ENCODE measurements at regions not wholly inside any gene's neighbourhood (a gene's known extent, or its start where the extent isn't known, plus 50 kb on each side); places are given as distances from the start of the nearest gene placed in this dataset.

GRCh38 chr14:89613260-89614008 is 196.4 kb upstream of the FOXN3 start:
- DNase-seq (ENCODE audit: low read depth in 1 of 2, low spot score in 1 of 2): no peak

DNA sequence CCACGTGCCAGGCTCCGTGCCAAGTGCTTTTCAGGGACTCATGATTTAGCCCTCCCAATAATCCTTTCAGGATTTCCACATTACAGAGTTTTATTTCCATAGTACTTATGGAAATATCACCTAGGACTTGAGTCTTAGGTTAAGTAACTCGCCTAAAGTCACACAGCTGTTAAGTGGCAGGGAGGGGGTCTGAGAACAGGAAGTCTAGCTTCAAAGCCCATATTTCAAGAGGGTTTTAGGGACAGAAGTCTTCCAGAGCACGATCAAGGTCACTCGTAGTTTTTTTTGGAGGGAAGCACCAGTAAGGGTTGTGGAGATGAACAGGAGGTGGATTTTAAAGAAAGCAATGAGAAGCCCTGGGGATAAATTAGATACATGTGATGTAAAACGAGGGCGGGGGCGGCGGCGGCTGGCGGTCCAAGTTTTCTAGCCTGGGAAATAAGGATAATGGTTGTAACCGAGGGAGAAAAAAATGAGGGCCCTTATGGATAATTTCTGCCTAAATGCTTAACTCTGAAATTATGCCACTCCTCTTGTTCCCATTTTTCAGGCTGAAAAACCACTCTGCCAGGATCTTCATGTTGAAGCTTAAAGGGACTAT is 192.6 kb upstream of the FOXN3 start:
- no peak for DNase-seq (ENCODE audit: low read depth in 1 of 2, low spot score in 1 of 2)

DNA sequence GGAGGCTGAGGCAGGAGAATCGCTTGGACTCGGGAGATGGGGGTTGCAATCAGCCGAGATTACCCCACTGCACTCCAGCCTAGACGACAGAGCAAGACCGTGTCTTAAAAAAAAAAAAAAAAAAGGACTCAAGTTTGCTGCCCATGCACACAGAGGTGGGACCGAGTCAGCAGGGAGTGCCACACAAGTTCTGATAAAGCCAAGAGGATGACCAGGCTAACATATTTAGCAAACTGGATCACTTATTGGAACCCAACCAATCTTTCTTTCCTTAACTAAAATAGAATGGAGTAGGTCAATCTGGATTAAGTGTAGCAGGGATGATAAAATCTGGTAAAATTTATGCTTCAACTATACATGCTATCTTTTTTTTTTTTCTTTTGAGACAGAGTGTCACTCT is 190.4 kb upstream of the FOXN3 start:
- no peak for DNase-seq (ENCODE audit: low read depth in 1 of 2, low spot score in 1 of 2)

DNA sequence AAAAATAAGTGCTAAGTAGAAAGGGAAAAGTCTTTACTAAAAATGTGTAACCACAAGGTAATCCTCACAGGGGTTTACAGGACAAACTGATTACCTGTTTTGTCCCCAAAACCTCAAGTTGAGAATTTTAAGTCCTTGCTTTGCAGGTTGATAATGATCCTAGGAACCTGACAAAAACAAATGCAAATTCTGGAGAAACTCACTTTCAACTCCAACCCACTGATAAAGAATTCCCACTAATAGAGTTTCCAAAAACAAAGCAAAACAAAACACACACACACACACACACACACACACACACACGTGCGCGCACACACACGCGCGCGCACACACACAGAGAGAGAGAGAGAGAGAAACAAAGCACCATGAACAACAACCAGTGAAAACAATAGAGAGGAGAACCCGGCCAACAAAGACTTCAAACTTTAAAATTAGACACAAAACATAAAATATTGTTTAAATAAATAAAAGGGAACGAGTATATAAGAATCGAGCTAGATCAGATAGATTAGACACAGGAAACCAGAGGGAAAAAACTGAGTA is 187.0 kb upstream of the FOXN3 start:
- no peak for DNase-seq (ENCODE audit: low read depth in 1 of 2, low spot score in 1 of 2)

- DNase-seq (ENCODE audit: low read depth in 1 of 2, low spot score in 1 of 2): no peak
Observed at GRCh38 chr14:89600950-89601826, 184.2 kb upstream of the FOXN3 start.

GRCh38 chr14:89600029-89600428 is 183.0 kb upstream of the FOXN3 start:
- no peak for DNase-seq (ENCODE audit: low read depth in 1 of 2, low spot score in 1 of 2)

DNA sequence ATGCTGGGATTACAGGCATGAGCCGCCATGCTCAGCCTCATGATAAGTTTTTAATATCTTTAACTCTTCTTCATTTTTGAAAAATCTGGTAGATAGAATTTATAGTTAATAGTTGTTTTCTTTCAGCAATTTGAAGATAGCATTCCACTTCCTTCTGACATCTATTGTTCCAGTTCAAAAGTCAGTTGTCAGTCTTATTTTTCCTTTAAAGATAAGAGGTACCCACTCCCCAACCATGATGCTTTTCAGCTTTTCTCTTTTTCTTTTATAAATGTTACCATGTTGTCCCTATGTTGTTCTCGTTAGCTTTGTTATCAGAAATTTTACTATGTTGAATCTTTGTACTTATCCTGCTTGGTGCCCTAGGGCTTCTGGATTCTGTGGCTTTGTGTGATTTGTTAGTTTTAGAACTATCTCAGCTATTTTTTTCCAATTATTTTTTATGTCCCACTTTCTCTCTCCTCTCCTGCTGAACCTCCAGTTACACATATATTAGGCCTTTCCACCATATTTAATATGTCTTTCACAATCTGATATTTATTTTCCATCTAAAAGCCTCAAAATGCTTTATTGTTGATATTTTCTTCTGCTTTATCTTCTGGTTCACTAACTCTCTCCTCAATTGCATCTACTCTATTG is 181.6 kb upstream of the FOXN3 start:
- no peak for DNase-seq (ENCODE audit: low read depth in 1 of 2, low spot score in 1 of 2)

GRCh38 chr14:89592961-89593360 is 175.9 kb upstream of the FOXN3 start:
- DNase-seq (ENCODE audit: low read depth in 1 of 2, low spot score in 1 of 2): no peak

DNA sequence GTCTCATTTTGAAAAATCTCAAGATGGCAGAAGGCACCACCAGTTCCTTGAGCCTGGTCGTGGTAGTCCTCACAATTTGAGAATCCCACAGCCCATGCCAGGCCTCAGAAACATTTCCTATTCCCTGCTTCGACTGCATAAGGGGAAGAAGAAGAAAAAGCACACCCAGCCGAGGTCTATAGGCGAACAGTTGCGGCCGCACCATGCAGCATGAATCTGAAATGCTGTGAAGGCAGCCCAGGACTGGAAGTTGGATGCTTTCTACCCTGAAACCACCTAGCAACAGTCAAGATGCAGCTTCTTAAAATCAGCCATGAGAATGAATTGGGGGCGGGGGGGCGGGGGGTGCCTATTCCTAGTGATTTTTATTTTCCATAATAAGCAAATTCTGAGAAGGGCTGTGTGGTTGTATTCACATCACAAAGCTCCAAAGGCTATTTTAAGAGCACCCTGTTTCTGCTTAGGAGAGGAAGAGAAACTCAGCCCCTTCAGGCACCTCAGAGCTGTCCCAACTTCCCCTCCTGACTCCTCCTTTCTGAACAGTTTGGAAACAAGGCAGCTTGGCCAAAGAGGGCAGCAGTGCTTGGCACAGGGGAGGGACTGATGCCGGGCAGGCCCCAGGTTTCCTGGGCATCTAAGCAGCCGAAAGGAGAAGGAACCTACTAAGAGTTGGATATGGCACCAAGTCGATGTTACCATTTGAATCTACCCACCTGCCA is 172.5 kb upstream of the FOXN3 start:
- no peak for DNase-seq (ENCODE audit: low read depth in 1 of 2, low spot score in 1 of 2)

DNA sequence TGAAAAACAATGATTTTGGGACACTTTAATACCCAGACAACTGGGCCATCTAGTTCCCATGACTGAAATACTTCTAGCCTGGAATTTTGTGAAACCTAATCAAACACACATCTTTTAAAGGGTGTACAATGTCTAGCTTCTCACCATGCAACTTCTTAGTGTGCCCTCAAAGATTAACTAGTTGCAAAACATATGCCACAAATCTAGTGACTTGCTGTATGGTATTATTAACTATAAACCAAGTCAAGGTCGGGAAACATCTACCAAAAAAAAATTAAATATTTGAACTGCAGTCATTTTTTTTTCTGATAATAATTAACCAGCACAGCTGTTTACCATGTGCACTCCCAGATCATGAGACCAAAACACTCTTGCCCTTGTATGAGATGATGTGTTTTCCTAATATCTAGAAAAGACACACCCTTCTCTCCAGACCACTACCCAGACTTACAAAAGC is 171.8 kb upstream of the FOXN3 start:
- no peak for DNase-seq (ENCODE audit: low read depth in 1 of 2, low spot score in 1 of 2)

DNA sequence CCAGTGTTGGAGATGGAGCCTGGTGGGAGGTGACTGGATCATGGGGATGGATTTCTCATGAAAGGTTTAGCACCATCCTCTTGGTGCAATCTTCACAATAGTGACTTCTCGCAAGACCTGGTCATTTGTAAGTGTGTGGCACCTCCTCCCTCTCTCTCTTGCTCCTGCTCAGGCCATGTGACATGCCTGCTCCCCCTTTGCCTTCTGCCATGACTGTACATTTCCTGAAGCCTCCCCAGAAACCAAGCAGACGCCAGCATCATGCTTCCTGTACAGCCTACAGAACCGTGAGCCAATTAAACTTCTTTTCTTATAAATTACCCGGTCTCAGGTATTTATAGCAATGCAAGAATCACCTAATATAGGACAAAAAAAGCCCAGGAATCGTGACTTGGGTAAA is 171.0 kb upstream of the FOXN3 start:
- no peak for DNase-seq (ENCODE audit: low read depth in 1 of 2, low spot score in 1 of 2)

DNA sequence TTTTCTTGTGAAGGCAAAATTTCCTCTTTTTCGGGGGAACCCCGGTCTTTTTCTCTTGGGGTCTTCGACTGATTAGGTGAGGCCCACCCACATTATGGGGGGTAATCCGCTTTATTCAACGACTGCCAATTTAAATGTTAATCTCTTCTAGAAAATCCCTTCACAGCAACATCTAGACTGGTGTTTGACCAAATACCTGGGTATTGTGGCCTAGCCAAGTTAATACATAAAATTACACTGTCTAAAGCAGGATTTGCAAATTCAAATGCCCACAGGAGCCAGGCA is 170.0 kb upstream of the FOXN3 start:
- no peak for DNase-seq (ENCODE audit: low read depth in 1 of 2, low spot score in 1 of 2)

- DNase-seq (ENCODE audit: low read depth in 1 of 2, low spot score in 1 of 2): no peak
Observed at GRCh38 chr14:89586258-89587135, 169.5 kb upstream of the FOXN3 start.

- no peak for DNase-seq (ENCODE audit: low read depth in 1 of 2, low spot score in 1 of 2)
Observed at GRCh38 chr14:89578156-89578555, 161.1 kb upstream of the FOXN3 start.

GRCh38 chr14:89576960-89577359 is 159.9 kb upstream of the FOXN3 start:
- no peak for DNase-seq (ENCODE audit: low read depth in 1 of 2, low spot score in 1 of 2)

DNA sequence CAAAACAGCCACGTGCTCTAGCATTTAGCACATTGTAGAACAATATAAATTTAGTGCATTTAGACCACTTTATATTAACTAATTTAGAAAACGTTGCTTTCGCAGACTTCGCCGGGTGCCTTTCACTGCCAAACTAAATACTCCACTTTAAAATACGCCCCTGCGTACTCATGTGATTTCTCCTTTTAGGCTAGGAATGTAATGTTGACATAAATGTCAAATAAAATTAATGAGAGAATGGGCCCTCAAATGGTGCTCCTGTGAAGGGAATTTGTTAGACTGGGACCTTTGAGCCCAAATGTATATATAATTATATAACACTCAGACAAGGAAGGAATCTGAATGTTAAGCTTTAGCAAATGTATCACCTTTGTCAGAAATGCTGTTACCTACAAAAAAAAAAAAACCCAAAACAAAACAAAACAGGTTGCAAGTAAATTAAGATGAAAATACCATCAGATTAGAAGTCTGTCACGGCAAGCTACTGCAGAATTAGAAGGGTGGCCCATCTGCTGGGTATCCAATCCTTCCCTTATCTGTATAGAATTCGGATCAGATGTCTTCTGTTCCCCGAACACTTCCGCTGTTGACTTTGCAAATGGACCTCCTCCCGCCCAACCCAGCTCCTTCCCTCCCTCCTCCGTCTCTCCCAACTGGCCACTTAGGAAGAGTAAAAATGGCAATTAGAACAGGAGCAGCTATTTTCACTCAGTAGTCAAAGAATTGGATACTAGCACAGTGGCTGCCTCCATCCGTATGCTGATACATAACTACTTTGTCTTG is 159.3 kb upstream of the FOXN3 start:
- DNase-seq (ENCODE audit: low read depth in 1 of 2, low spot score in 1 of 2): no peak

DNA sequence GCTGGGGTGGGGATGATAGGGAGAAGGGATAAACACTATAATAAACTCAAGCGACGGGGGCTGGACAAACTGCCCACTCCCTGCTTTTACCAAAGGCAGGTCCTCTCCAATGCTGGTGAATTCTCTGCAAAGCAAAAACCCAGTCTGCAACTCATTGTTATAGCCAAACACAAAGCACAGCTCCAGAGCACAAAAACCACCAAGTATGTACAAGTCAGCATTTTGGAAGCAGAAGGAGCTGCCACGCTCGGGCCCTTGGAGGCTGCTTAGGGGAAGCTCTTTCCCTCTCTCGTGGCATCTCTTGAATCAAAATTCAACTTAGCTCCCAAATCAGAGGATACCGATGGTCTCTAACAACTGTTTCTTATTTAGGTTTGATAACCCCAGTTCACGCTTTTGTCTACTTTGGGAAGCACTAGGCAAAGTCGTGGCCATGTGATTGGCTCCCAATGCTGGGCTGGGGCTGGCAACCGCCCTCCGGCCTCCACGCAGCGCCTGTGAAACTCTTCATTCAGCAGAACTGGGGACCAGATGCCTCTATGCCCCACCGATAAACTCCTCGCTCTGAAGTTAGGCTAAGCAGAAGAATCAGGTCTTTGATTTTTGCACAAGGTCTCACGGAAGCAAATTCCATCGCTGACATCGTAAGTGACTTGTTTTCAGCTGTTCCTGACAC is 158.5 kb upstream of the FOXN3 start:
- no peak for DNase-seq (ENCODE audit: low read depth in 1 of 2, low spot score in 1 of 2)

DNA sequence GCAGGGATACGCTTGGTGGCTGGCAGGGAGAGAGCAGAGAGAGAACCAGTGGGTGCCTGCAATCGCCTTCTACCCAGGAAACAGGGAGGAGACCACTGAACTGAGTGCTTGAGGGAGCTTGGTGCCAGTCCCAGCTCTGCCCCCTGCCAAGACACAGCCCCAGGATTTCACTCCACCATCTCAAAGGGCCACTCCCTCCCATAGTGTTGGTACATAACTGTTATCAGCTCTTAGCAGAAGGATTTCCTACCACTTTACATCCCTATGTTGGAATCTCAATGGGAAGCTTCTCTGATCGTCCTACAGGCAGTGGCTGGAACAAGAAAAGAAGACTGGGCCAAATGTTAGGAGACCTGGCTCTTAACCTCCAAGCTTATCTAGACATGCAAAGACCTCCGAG is 157.4 kb upstream of the FOXN3 start:
- DNase-seq (ENCODE audit: low read depth in 1 of 2, low spot score in 1 of 2): no peak

- DNase-seq (ENCODE audit: low read depth in 1 of 2, low spot score in 1 of 2): no peak
Observed at GRCh38 chr14:89573399-89573657, 156.3 kb upstream of the FOXN3 start.
